PC-9 (cell line): ENCODE measurements at regions not wholly inside any gene's neighbourhood (a gene's known extent, or its start where the extent isn't known, plus 50 kb on each side); places are given as distances from the start of the nearest gene placed in this dataset.

Experiments
- EZH2 ChIP-seq: fragments of 200-600 bp; sonication (generic); IDR thresholded peaks from 2 replicates; pipeline ENCODE4 v1.8.0; 2017; ENCODE audit warnings: antibody characterized with exemption, low read depth
- TF ChIP-seq, protein P1 (sequence below): fragments of 200-600 bp; sonication (generic); conservative IDR thresholded peaks from 2 replicates; pipeline ENCODE4 v1.6.1; 2017; ENCODE audit warnings: mixed run types, antibody characterized with exemption, mild to moderate bottlenecking, moderate library complexity

DNA sequence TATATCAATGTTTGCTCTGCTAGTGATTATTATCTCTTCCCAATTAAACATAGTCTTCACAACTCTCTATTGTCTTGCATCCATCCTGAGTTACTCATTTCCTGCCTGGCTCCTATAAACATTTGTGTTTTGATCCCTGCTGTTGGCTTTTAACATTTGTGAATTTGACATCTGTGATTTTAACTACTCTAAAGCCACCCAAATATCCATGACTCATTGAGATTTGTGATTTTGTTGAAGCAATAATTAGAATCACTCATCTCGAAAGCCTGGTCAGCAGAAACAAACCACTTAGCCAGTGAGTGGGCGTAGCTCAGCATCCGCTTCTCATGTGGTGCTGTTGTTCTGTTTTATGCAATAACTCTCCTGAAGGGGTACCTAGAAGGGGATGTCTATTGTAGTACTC lies 174.3 kb upstream of the ZBTB20 start:
- TF ChIP-seq, protein P1, sequence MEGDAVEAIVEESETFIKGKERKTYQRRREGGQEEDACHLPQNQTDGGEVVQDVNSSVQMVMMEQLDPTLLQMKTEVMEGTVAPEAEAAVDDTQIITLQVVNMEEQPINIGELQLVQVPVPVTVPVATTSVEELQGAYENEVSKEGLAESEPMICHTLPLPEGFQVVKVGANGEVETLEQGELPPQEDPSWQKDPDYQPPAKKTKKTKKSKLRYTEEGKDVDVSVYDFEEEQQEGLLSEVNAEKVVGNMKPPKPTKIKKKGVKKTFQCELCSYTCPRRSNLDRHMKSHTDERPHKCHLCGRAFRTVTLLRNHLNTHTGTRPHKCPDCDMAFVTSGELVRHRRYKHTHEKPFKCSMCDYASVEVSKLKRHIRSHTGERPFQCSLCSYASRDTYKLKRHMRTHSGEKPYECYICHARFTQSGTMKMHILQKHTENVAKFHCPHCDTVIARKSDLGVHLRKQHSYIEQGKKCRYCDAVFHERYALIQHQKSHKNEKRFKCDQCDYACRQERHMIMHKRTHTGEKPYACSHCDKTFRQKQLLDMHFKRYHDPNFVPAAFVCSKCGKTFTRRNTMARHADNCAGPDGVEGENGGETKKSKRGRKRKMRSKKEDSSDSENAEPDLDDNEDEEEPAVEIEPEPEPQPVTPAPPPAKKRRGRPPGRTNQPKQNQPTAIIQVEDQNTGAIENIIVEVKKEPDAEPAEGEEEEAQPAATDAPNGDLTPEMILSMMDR: no peak
- TF ChIP-seq EZH2: no peak
